ENCODE measurements at regions not wholly inside any gene's neighbourhood (a gene's known extent, or its start where the extent isn't known, plus 50 kb on each side); places are given as distances from the start of the nearest gene placed in this dataset.

- H3K27ac ChIP-seq: no peak overlapping the region
- TF ChIP-seq CTCF (conservative IDR thresholded peaks at IDR 0.05): no peak
Observed at GRCh38 chr12:23303220-23303619, 646.2 kb downstream of the SOX5 start.

GRCh38 chr12:23303821-23304220 is 645.6 kb downstream of the SOX5 start:
- no peak overlapping the region for H3K27ac ChIP-seq
- no peak for TF ChIP-seq CTCF (conservative IDR thresholded peaks at IDR 0.05)

- no peak for TF ChIP-seq CTCF (conservative IDR thresholded peaks at IDR 0.05)
- no peak overlapping the region for H3K27ac ChIP-seq
Observed at GRCh38 chr12:23333938-23334337, 615.5 kb downstream of the SOX5 start.

GRCh38 chr12:23335593-23335992 is 613.9 kb downstream of the SOX5 start:
- no peak overlapping the region for H3K27ac ChIP-seq
- TF ChIP-seq CTCF (conservative IDR thresholded peaks at IDR 0.05): no peak

- no peak overlapping the region for H3K27ac ChIP-seq
- no peak for TF ChIP-seq CTCF (conservative IDR thresholded peaks at IDR 0.05)
Observed at GRCh38 chr12:23337213-23337612, 612.3 kb downstream of the SOX5 start.

- no peak overlapping the region for H3K27ac ChIP-seq
- TF ChIP-seq CTCF (conservative IDR thresholded peaks at IDR 0.05): no peak
Observed at GRCh38 chr12:23340351-23340750, 609.1 kb downstream of the SOX5 start.

GRCh38 chr12:23342407-23342806 is 607.1 kb downstream of the SOX5 start:
- no peak overlapping the region for H3K27ac ChIP-seq
- TF ChIP-seq CTCF (conservative IDR thresholded peaks at IDR 0.05): no peak

- H3K27ac ChIP-seq: no peak overlapping the region
- TF ChIP-seq CTCF (conservative IDR thresholded peaks at IDR 0.05): no peak
Observed at GRCh38 chr12:23349564-23349963, 599.9 kb downstream of the SOX5 start.

Measured in VCaP (cell line).